ENCODE measurements at regions not wholly inside any gene's neighbourhood (a gene's known extent, or its start where the extent isn't known, plus 50 kb on each side); places are given as distances from the start of the nearest gene placed in this dataset.
A peak's percentile ranks its signal among the peaks of the same experiment; 100 is the strongest.

- H3K27me3 ChIP-seq (ENCODE audit: insufficient read depth, low read length) = no peaks in the 10 kb centered on the region
- H3K4me1 ChIP-seq (ENCODE audit: control insufficient read depth, insufficient read depth, low read length, unreplicated experiment) = no peaks in the 10 kb centered on the region
- no peak overlapping the region for H3K27ac ChIP-seq (ENCODE audit: low read depth, low read length)
- H2AFZ ChIP-seq (ENCODE audit: low read length, unreplicated experiment) = no peak overlapping the region
- H3K4me3 ChIP-seq (ENCODE audit: low read depth, low read length) = no peak overlapping the region
- H3K79me2 ChIP-seq (ENCODE audit: control insufficient read depth, insufficient read depth, low read length, unreplicated experiment) = no peaks in the 10 kb centered on the region
- H3K36me3 ChIP-seq (ENCODE audit: insufficient read depth, low read length) = no peaks in the 10 kb centered on the region
Observed at GRCh38 chr3:40793730-40794129, 269.0 kb downstream of the ZNF621 start.

- H3K4me1 ChIP-seq (ENCODE audit: control insufficient read depth, insufficient read depth, low read length, unreplicated experiment) = peaks cover 19% of the 10 kb centered on the region
- H3K27ac ChIP-seq (ENCODE audit: low read depth, low read length) = peak overlapping the region; percentile 32; the same call in 1 of the 2 replicates
- no peaks in the 10 kb centered on the region for H3K36me3 ChIP-seq (ENCODE audit: insufficient read depth, low read length)
- no peaks in the 10 kb centered on the region for H3K79me2 ChIP-seq (ENCODE audit: control insufficient read depth, insufficient read depth, low read length, unreplicated experiment)
- H3K4me3 ChIP-seq (ENCODE audit: low read depth, low read length) = peak overlapping the region; percentile 36; the same call in 1 of the 2 replicates
- no peak overlapping the region for H2AFZ ChIP-seq (ENCODE audit: low read length, unreplicated experiment)
- no peaks in the 10 kb centered on the region for H3K27me3 ChIP-seq (ENCODE audit: insufficient read depth, low read length)
Observed at GRCh38 chr3:40800343-40800742, 275.6 kb downstream of the ZNF621 start.

- H3K27me3 ChIP-seq (ENCODE audit: insufficient read depth, low read length) = no peaks in the 10 kb centered on the region
- no peaks in the 10 kb centered on the region for H3K79me2 ChIP-seq (ENCODE audit: control insufficient read depth, insufficient read depth, low read length, unreplicated experiment)
- no peaks in the 10 kb centered on the region for H3K36me3 ChIP-seq (ENCODE audit: insufficient read depth, low read length)
- H2AFZ ChIP-seq (ENCODE audit: low read length, unreplicated experiment) = no peak overlapping the region
- no peak overlapping the region for H3K4me3 ChIP-seq (ENCODE audit: low read depth, low read length)
- peaks cover 19% of the 10 kb centered on the region for H3K4me1 ChIP-seq (ENCODE audit: control insufficient read depth, insufficient read depth, low read length, unreplicated experiment)
- no peak overlapping the region for H3K27ac ChIP-seq (ENCODE audit: low read depth, low read length)
Observed at GRCh38 chr3:40801284-40801741, 276.6 kb downstream of the ZNF621 start.

- Histone ChIP-seq H3K27me3 (ENCODE audit: insufficient read depth, low read length) (no peaks in the 10 kb centered on the region), H3K36me3 (ENCODE audit: insufficient read depth, low read length) (no peaks in the 10 kb centered on the region), H3K4me1 (ENCODE audit: control insufficient read depth, insufficient read depth, low read length, unreplicated experiment) (peaks cover 19% of the 10 kb centered on the region), H3K4me3 (ENCODE audit: low read depth, low read length) (no peak overlapping the region), H3K27ac (ENCODE audit: low read depth, low read length) (no peak overlapping the region), H3K79me2 (ENCODE audit: control insufficient read depth, insufficient read depth, low read length, unreplicated experiment) (no peaks in the 10 kb centered on the region), H2AFZ (ENCODE audit: low read length, unreplicated experiment) (no peak overlapping the region)
Observed at GRCh38 chr3:40803311-40803710, 278.6 kb downstream of the ZNF621 start.

DNA sequence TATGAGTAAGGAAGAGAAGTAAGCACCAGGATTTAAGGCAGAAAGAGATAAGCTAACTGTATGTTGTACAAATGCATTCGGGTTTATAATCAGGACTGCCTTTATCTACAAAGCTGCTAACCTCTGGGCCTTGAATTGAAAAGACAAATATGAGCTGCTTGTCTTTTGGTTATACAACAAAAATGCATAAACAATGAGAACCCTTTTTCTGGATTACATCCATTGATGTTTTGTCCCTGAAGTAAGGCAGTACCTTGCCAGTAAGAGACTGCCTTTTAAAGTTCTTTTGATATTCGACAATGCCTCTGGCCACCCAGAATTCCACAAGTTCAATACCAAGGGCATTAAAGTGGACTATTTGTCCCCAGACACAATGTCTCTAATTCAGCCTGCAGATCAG lies 280.7 kb downstream of the ZNF621 start:
- peaks cover 11% of the 10 kb centered on the region for H3K4me1 ChIP-seq (ENCODE audit: control insufficient read depth, insufficient read depth, low read length, unreplicated experiment)
- H3K27me3 ChIP-seq (ENCODE audit: insufficient read depth, low read length) = no peaks in the 10 kb centered on the region
- H3K36me3 ChIP-seq (ENCODE audit: insufficient read depth, low read length) = no peaks in the 10 kb centered on the region
- H2AFZ ChIP-seq (ENCODE audit: low read length, unreplicated experiment) = no peak overlapping the region
- H3K27ac ChIP-seq (ENCODE audit: low read depth, low read length) = no peak overlapping the region
- no peak overlapping the region for H3K4me3 ChIP-seq (ENCODE audit: low read depth, low read length)
- H3K79me2 ChIP-seq (ENCODE audit: control insufficient read depth, insufficient read depth, low read length, unreplicated experiment) = no peaks in the 10 kb centered on the region

- H3K27ac ChIP-seq (ENCODE audit: low read depth, low read length) = no peak overlapping the region
- no peaks in the 10 kb centered on the region for H3K4me1 ChIP-seq (ENCODE audit: control insufficient read depth, insufficient read depth, low read length, unreplicated experiment)
- no peak overlapping the region for H3K4me3 ChIP-seq (ENCODE audit: low read depth, low read length)
- H2AFZ ChIP-seq (ENCODE audit: low read length, unreplicated experiment) = no peak overlapping the region
- H3K79me2 ChIP-seq (ENCODE audit: control insufficient read depth, insufficient read depth, low read length, unreplicated experiment) = no peaks in the 10 kb centered on the region
- no peaks in the 10 kb centered on the region for H3K36me3 ChIP-seq (ENCODE audit: insufficient read depth, low read length)
- H3K27me3 ChIP-seq (ENCODE audit: insufficient read depth, low read length) = no peaks in the 10 kb centered on the region
Observed at GRCh38 chr3:40810813-40811212, 286.1 kb downstream of the ZNF621 start.

DNA sequence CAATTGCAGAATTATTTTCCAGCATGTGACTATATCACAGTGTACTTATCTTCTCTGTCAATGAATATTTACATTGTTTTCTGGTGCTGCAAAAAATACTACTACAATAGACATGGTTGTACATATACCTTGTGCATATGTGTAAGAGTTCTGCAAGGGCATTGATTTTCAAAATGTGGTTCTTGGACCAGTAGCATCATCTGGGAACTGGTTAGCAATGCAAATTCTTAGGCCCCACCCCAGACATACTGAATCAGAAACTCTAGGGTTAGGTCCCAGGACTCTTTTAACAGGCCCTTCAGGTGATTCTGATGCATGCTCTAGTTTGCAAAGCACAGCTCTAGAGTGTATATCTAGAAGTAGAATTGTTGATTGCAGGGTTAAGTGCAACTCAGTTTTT lies 292.3 kb downstream of the ZNF621 start:
- no peaks in the 10 kb centered on the region for H3K79me2 ChIP-seq (ENCODE audit: control insufficient read depth, insufficient read depth, low read length, unreplicated experiment)
- H3K4me1 ChIP-seq (ENCODE audit: control insufficient read depth, insufficient read depth, low read length, unreplicated experiment) = no peaks in the 10 kb centered on the region
- no peak overlapping the region for H3K4me3 ChIP-seq (ENCODE audit: low read depth, low read length)
- H3K36me3 ChIP-seq (ENCODE audit: insufficient read depth, low read length) = no peaks in the 10 kb centered on the region
- no peak overlapping the region for H3K27ac ChIP-seq (ENCODE audit: low read depth, low read length)
- no peak overlapping the region for H2AFZ ChIP-seq (ENCODE audit: low read length, unreplicated experiment)
- H3K27me3 ChIP-seq (ENCODE audit: insufficient read depth, low read length) = no peaks in the 10 kb centered on the region

- Histone ChIP-seq H3K36me3 (ENCODE audit: insufficient read depth, low read length) (no peaks in the 10 kb centered on the region), H3K27me3 (ENCODE audit: insufficient read depth, low read length) (no peaks in the 10 kb centered on the region), H3K4me1 (ENCODE audit: control insufficient read depth, insufficient read depth, low read length, unreplicated experiment) (no peaks in the 10 kb centered on the region), H3K4me3 (ENCODE audit: low read depth, low read length) (no peak overlapping the region), H2AFZ (ENCODE audit: low read length, unreplicated experiment) (no peak overlapping the region), H3K79me2 (ENCODE audit: control insufficient read depth, insufficient read depth, low read length, unreplicated experiment) (no peaks in the 10 kb centered on the region), H3K27ac (ENCODE audit: low read depth, low read length) (no peak overlapping the region)
Observed at GRCh38 chr3:40821315-40821714, 296.6 kb downstream of the ZNF621 start.

DNA sequence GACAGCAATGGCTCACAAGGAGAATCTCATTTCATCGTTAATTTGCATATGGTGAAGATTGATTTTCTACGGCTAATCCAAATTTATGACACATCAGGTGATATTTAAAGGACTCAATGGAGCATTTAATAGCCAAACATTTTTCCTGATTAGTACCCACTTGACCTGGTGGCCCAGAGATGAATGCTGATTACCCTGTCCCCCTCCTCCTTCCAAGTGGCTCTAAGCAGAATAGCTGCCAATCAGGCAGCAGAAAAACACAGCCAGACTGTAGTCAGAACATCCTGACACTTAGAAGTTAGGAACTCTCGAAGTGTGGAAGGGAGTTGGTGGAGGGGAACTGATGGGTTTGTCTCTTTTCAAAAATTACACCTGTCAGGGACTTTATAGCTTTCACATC lies 302.5 kb downstream of the ZNF621 start:
- H3K4me3 ChIP-seq (ENCODE audit: low read depth, low read length) = no peak overlapping the region
- H3K36me3 ChIP-seq (ENCODE audit: insufficient read depth, low read length) = no peaks in the 10 kb centered on the region
- H3K79me2 ChIP-seq (ENCODE audit: control insufficient read depth, insufficient read depth, low read length, unreplicated experiment) = no peaks in the 10 kb centered on the region
- no peaks in the 10 kb centered on the region for H3K27me3 ChIP-seq (ENCODE audit: insufficient read depth, low read length)
- no peaks in the 10 kb centered on the region for H3K4me1 ChIP-seq (ENCODE audit: control insufficient read depth, insufficient read depth, low read length, unreplicated experiment)
- no peak overlapping the region for H3K27ac ChIP-seq (ENCODE audit: low read depth, low read length)
- H2AFZ ChIP-seq (ENCODE audit: low read length, unreplicated experiment) = no peak overlapping the region

GRCh38 chr3:40827942-40828688 lies 303.4 kb downstream of the ZNF621 start:
- Histone ChIP-seq H3K36me3 (ENCODE audit: insufficient read depth, low read length) (no peaks in the 10 kb centered on the region), H2AFZ (ENCODE audit: low read length, unreplicated experiment) (no peak overlapping the region), H3K79me2 (ENCODE audit: control insufficient read depth, insufficient read depth, low read length, unreplicated experiment) (no peaks in the 10 kb centered on the region), H3K4me1 (ENCODE audit: control insufficient read depth, insufficient read depth, low read length, unreplicated experiment) (no peaks in the 10 kb centered on the region), H3K27me3 (ENCODE audit: insufficient read depth, low read length) (no peaks in the 10 kb centered on the region), H3K4me3 (ENCODE audit: low read depth, low read length) (no peak overlapping the region), H3K27ac (ENCODE audit: low read depth, low read length) (no peak overlapping the region)

- Histone ChIP-seq H3K36me3 (ENCODE audit: insufficient read depth, low read length) (no peaks in the 10 kb centered on the region), H3K4me1 (ENCODE audit: control insufficient read depth, insufficient read depth, low read length, unreplicated experiment) (no peaks in the 10 kb centered on the region), H3K79me2 (ENCODE audit: control insufficient read depth, insufficient read depth, low read length, unreplicated experiment) (no peaks in the 10 kb centered on the region), H3K4me3 (ENCODE audit: low read depth, low read length) (no peak overlapping the region), H2AFZ (ENCODE audit: low read length, unreplicated experiment) (no peak overlapping the region), H3K27me3 (ENCODE audit: insufficient read depth, low read length) (no peaks in the 10 kb centered on the region), H3K27ac (ENCODE audit: low read depth, low read length) (no peak overlapping the region)
Observed at GRCh38 chr3:40828741-40829415, 304.1 kb downstream of the ZNF621 start.

All from ACC112 (cell line).